ENCODE measurements at regions not wholly inside any gene's neighbourhood (a gene's known extent, or its start where the extent isn't known, plus 50 kb on each side); places are given as distances from the start of the nearest gene placed in this dataset.

DNA sequence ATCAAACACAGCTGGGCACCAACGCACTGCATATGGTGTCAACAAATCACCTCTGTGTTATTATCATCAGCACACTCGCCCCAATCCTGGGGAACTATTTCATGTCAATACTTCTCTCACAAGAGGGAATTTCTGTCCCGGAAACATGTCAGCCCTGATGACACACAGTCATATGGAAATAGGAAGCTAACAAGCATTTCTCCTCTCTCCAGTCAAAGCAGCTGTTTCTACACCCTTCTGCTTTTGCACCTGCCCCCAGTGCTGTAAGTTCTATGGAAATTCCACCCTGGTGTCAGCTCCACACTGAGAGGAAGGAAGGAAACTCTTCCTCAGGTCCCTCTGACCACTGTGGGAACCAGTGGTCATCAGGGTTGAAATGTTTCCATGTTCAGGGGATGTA lies 447.6 kb upstream of the ID2 start:
- Mint-ChIP-seq H3K36me3 (ENCODE audit: insufficient read depth in 1 of 3, low read depth in 3 of 3) (no peaks in the 10 kb centered on the region), H3K4me1 (peaks cover 20 to 30% of the 10 kb centered on the region in 2 experiments), H3K4me3 (no peak overlapping the region), H3K27me3 (ENCODE audit: low read depth) (no peaks in the 10 kb centered on the region), H3K27ac (no peak overlapping the region), H3K9me3 (no peaks in the 10 kb centered on the region; a peak in 1 of 5 replicates)
- Histone ChIP-seq H3K27ac (ENCODE audit: insufficient read length, low read depth, low read length) (no peak overlapping the region), H3K4me1 (ENCODE audit: insufficient read depth, low read length) (peaks cover 3% of the 10 kb centered on the region; the same call in 1 of the 2 replicates), H2BK15ac (ENCODE audit: low read depth, low read length) (no peak overlapping the region), H2BK5ac (ENCODE audit: insufficient read length, low read length) (no peak overlapping the region), H3K9me3 (ENCODE audit: control insufficient read depth, low read depth, low read length) (no peaks in the 10 kb centered on the region), H3K14ac (ENCODE audit: insufficient read depth, low read length) (no peak overlapping the region), H3K4ac (ENCODE audit: low read depth, low read length) (no peak overlapping the region), H2BK120ac (ENCODE audit: low read depth, low read length, poor library complexity, severe bottlenecking) (no peak overlapping the region), H3K56ac (ENCODE audit: insufficient read length, low read depth, low read length) (no peak overlapping the region), H3K23me2 (ENCODE audit: insufficient read length, low read depth, low read length, poor library complexity, severe bottlenecking) (no peaks in the 10 kb centered on the region), H3K9ac (ENCODE audit: extremely low read depth, insufficient read length, low read length) (no peak overlapping the region), H4K8ac (replicated peaks; ENCODE audit: insufficient read length, low read depth, low read length) (no peak overlapping the region), H3K27me3 (ENCODE audit: insufficient read depth, low read length) (no peaks in the 10 kb centered on the region), H2AK5ac (ENCODE audit: insufficient read length, low read length) (no peak overlapping the region), H3K18ac (ENCODE audit: insufficient read length, low read depth, low read length) (no peak overlapping the region), H3K79me1 (ENCODE audit: insufficient read depth, low read depth, low read length, poor library complexity, severe bottlenecking) (no peaks in the 10 kb centered on the region), H3K23ac (ENCODE audit: insufficient read length, low read depth, low read length) (no peak overlapping the region), H2BK12ac (ENCODE audit: insufficient read length, low read depth, low read length) (no peak overlapping the region), H2BK20ac (ENCODE audit: low read depth, low read length, poor library complexity, severe bottlenecking) (no peak overlapping the region), H3K79me2 (ENCODE audit: insufficient read depth, low read length) (0 out of 2 replicates have a peak, but pooled peaks cover 2% of the 10 kb centered on the region), H4K20me1 (ENCODE audit: control insufficient read depth, insufficient read depth, insufficient read length) (no peaks in the 10 kb centered on the region), H2AFZ (ENCODE audit: low read length) (no peak overlapping the region), H4K5ac (ENCODE audit: insufficient read length, low read depth, low read length) (no peak overlapping the region), H3K4me2 (ENCODE audit: insufficient read depth, insufficient read length, low read length) (no peak overlapping the region), H3T11ph (ENCODE audit: low read length) (no peak overlapping the region), H4K91ac (ENCODE audit: insufficient read length, low read depth, low read length) (no peak overlapping the region)
- no peak for DNase-seq
- WGBS (ENCODE audit: extremely low coverage, insufficient read length, low lambda C conversion rate), result no CpG with 5 or more reads among the region's 3 CpGs
- TF ChIP-seq, protein P1, sequence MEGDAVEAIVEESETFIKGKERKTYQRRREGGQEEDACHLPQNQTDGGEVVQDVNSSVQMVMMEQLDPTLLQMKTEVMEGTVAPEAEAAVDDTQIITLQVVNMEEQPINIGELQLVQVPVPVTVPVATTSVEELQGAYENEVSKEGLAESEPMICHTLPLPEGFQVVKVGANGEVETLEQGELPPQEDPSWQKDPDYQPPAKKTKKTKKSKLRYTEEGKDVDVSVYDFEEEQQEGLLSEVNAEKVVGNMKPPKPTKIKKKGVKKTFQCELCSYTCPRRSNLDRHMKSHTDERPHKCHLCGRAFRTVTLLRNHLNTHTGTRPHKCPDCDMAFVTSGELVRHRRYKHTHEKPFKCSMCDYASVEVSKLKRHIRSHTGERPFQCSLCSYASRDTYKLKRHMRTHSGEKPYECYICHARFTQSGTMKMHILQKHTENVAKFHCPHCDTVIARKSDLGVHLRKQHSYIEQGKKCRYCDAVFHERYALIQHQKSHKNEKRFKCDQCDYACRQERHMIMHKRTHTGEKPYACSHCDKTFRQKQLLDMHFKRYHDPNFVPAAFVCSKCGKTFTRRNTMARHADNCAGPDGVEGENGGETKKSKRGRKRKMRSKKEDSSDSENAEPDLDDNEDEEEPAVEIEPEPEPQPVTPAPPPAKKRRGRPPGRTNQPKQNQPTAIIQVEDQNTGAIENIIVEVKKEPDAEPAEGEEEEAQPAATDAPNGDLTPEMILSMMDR (conservative IDR thresholded peaks at IDR 0.05), result no peak

Measured in H9 (cell line).